OCI-LY3 (cell line): ENCODE measurements at regions not wholly inside any gene's neighbourhood (a gene's known extent, or its start where the extent isn't known, plus 50 kb on each side); places are given as distances from the start of the nearest gene placed in this dataset.

Source experiments
- H2AFZ ChIP-seq: fragments of 200-600, 300-600 bp; shearing (Covaris generic); 2 replicates; pipeline ENCODE4 v1.6.0; 2014; ENCODE audit warnings: antibody characterized with exemption, low read depth, low read length
- H3K27ac ChIP-seq: fragments of 200-600, 300-600 bp; sonication (generic); 2 replicates; pipeline ENCODE4 v1.5.1; 2014; ENCODE audit warnings: mild to moderate bottlenecking, low read length, moderate library complexity, mixed read lengths
- H3K27me3 ChIP-seq: fragments of 200-600, 300-600 bp; sonication (generic); 2 replicates; pipeline ENCODE4 v1.6.1; 2014; ENCODE audit warnings: low read depth, low read length, mixed read lengths
- H3K36me3 ChIP-seq: fragments of 200-600, 300-600 bp; sonication (generic); replicated peaks from 2 replicates; pipeline ENCODE3; 2014; ENCODE audit warnings: low read depth, low read length, mixed read lengths
- H3K4me1 ChIP-seq: fragments of 300-600, 200-600 bp; sonication (generic); 2 replicates; pipeline ENCODE4 v1.6.1; 2014; ENCODE audit warnings: low read length, mixed read lengths
- H3K4me2 ChIP-seq: fragments of 200-600, 300-600 bp; sonication (generic); 2 replicates; pipeline ENCODE4 v1.6.1; 2014; ENCODE audit warnings: low read length, mixed read lengths
- H3K4me3 ChIP-seq: fragments of 300-600, 200-600 bp; sonication (generic); 2 replicates; pipeline ENCODE4 v1.5.1; 2014; ENCODE audit warnings: antibody characterized with exemption, mild to moderate bottlenecking, low read length, moderate library complexity
- H3K79me2 ChIP-seq: fragments of 300-600, 200-600 bp; shearing (Covaris generic); 2 replicates; pipeline ENCODE4 v1.6.1; 2014; ENCODE audit warnings: mild to moderate bottlenecking, low read length, mixed read lengths
- H3K9ac ChIP-seq: fragments of 300-600, 200-600 bp; shearing (Covaris generic); 2 replicates; pipeline ENCODE4 v1.6.0; 2014; ENCODE audit warnings: mild to moderate bottlenecking, low read length, moderate library complexity
- H3K9me3 ChIP-seq: fragments of 200-600, 300-600 bp; shearing (Covaris generic); 2 replicates; pipeline ENCODE4 v1.6.1; 2014; ENCODE audit warnings: low read length, mixed read lengths; ENCODE audit not compliant: insufficient read depth
- H4K20me1 ChIP-seq: fragments of 200-600, 300-600 bp; sonication (generic); 2 replicates; pipeline ENCODE4 v1.6.1; 2016; ENCODE audit warnings: low read length, mixed read lengths; ENCODE audit not compliant: insufficient read depth
- CTCF ChIP-seq: fragments of 200-600, 300-600 bp; sonication (generic); IDR thresholded peaks from 2 replicates; pipeline ENCODE4 v1.5.1; 2014; ENCODE audit warnings: antibody characterized with exemption, low read length, low read depth
- EZH2phosphoT487 ChIP-seq: fragments of 200-600 bp; shearing (Covaris generic); IDR thresholded peaks from 2 replicates; pipeline ENCODE4 v1.6.1; 2018; ENCODE audit warnings: antibody characterized with exemption, mixed run types, low read depth

GRCh38 chr10:47140761-47141348 lies 159.1 kb upstream of the GDF10 start:
- Histone ChIP-seq H3K4me1 (no peaks in the 10 kb centered on the region), H3K9me3 (no peaks in the 10 kb centered on the region), H3K27me3 (no peaks in the 10 kb centered on the region), H3K36me3 (no peaks in the 10 kb centered on the region), H3K4me3 (no peak overlapping the region), H3K79me2 (no peaks in the 10 kb centered on the region), H3K27ac (no peak overlapping the region), H4K20me1 (no peaks in the 10 kb centered on the region), H3K4me2 (no peak overlapping the region), H3K9ac (no peak overlapping the region), H2AFZ (no peak overlapping the region)
- TF ChIP-seq EZH2phosphoT487 (no peak), CTCF (no peak)

- H3K9ac ChIP-seq: no peak overlapping the region
- no peak overlapping the region for H3K4me2 ChIP-seq
- H3K4me3 ChIP-seq: no peak overlapping the region
- H3K27ac ChIP-seq: no peak overlapping the region
- H3K9me3 ChIP-seq: no peaks in the 10 kb centered on the region
- H2AFZ ChIP-seq: no peak overlapping the region
- TF ChIP-seq CTCF: no peak
- TF ChIP-seq EZH2phosphoT487: no peak
- H3K27me3 ChIP-seq: no peaks in the 10 kb centered on the region
- no peaks in the 10 kb centered on the region for H3K4me1 ChIP-seq
- H3K36me3 ChIP-seq: no peaks in the 10 kb centered on the region
- no peaks in the 10 kb centered on the region for H3K79me2 ChIP-seq
- no peaks in the 10 kb centered on the region for H4K20me1 ChIP-seq
Observed at GRCh38 chr10:47141349-47141748, 158.6 kb upstream of the GDF10 start.

- Histone ChIP-seq H2AFZ (no peak overlapping the region), H4K20me1 (no peaks in the 10 kb centered on the region), H3K9ac (no peak overlapping the region), H3K36me3 (no peaks in the 10 kb centered on the region), H3K4me3 (no peak overlapping the region), H3K9me3 (no peaks in the 10 kb centered on the region), H3K79me2 (no peaks in the 10 kb centered on the region), H3K4me1 (no peaks in the 10 kb centered on the region), H3K4me2 (no peak overlapping the region), H3K27me3 (no peaks in the 10 kb centered on the region; the same call in 1 of the 2 replicates), H3K27ac (no peak overlapping the region)
- TF ChIP-seq EZH2phosphoT487 (no peak), CTCF (no peak)
Observed at GRCh38 chr10:47143072-47143471, 156.9 kb upstream of the GDF10 start.

DNA sequence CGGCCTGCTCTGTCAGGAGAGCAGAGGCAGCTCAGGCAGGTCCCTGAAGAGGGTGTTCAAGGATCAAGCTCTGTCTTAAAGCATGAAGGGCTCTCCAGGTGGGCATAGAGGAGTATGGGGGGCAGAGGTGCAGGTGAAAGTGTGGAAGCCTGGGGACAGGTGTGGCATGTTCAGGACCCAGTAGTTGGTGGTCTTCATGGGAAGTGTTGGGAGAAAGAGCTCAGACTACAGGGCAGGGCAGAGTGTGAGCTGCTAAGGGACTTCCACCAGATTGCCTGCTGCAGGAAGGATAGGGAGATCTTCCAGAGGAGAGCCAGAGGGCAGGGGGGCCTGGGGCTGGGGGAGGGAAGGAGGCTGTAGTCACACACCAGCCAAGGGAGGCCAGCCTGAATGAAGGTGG lies 156.5 kb upstream of the GDF10 start:
- no peak overlapping the region for H2AFZ ChIP-seq
- no peak overlapping the region for H3K4me3 ChIP-seq
- no peak for TF ChIP-seq EZH2phosphoT487
- no peak for TF ChIP-seq CTCF
- no peak overlapping the region for H3K9ac ChIP-seq
- no peaks in the 10 kb centered on the region for H3K36me3 ChIP-seq
- H3K4me1 ChIP-seq: no peaks in the 10 kb centered on the region
- no peak overlapping the region for H3K27ac ChIP-seq
- H3K27me3 ChIP-seq: no peaks in the 10 kb centered on the region; the same call in 1 of the 2 replicates
- no peaks in the 10 kb centered on the region for H3K79me2 ChIP-seq
- H4K20me1 ChIP-seq: no peaks in the 10 kb centered on the region
- H3K4me2 ChIP-seq: no peak overlapping the region
- H3K9me3 ChIP-seq: no peaks in the 10 kb centered on the region
